HCT116 (cell line): ENCODE measurements at regions not wholly inside any gene's neighbourhood (a gene's known extent, or its start where the extent isn't known, plus 50 kb on each side); places are given as distances from the start of the nearest gene placed in this dataset.

Source experiments
- CTCF ChIP-seq, 3 experiments: fragments of 200-600 bp in 1 of 3; sonication (generic) in 1 of 3; IDR thresholded peaks in 2 of 3; conservative IDR thresholded peaks in 1 of 3; 2 replicates each; pipeline ENCODE4 v1.5.1; 2012 to 2017; ENCODE audit warnings: low read depth in 2 of 3, low read length in 2 of 3, antibody characterized with exemption in 1 of 3, borderline replicate concordance in 1 of 3, control low read depth in 1 of 3, mild to moderate bottlenecking in 1 of 3, mixed read lengths in 1 of 3, mixed run types in 1 of 3, moderate library complexity in 1 of 3; ENCODE audit not compliant: insufficient read depth in 1 of 3
- EZH2 ChIP-seq: fragments of 200-600 bp; sonication (generic); IDR thresholded peaks from 2 replicates; pipeline ENCODE4 v1.6.1; 2017; ENCODE audit warnings: antibody characterized with exemption, mixed run types
- POLR2AphosphoS5 ChIP-seq: IDR thresholded peaks from 2 replicates; pipeline ENCODE4 v1.6.1; 2011; ENCODE audit warnings: mild to moderate bottlenecking, low read depth, low read length, moderate library complexity

GRCh38 chr4:129917651-129918050 lies 821.7 kb downstream of the C4orf33 start:
- TF ChIP-seq POLR2AphosphoS5 (no peak), CTCF (IDR thresholded peaks at IDR 0.05 in 2 of 3, conservative IDR thresholded peaks at IDR 0.05 in 1 of 3; ENCODE audit: borderline replicate concordance in 1 of 3, insufficient read depth in 1 of 3, low read depth in 2 of 3, low read length in 2 of 3) (no peak), EZH2 (no peak)
